NCI-H226 (cell line): ENCODE measurements at regions not wholly inside any gene's neighbourhood (a gene's known extent, or its start where the extent isn't known, plus 50 kb on each side); places are given as distances from the start of the nearest gene placed in this dataset.
"Not testable (repeated sequence)": the region's sequence is repeated elsewhere in the genome, so short reads cannot be mapped to it uniquely, and the experiment has no call there.

ENCODE experiments used
- DNase-seq: peaks from one replicate; pipeline ENCODE4 v3.0.0-alpha.2; 2015

- no peak for DNase-seq
Observed at GRCh38 chr5:112574536-112574935, 155.5 kb upstream of the EPB41L4A start.

GRCh38 chr5:112576298-112576925, 157.3 kb upstream of the EPB41L4A start:
- no peak for DNase-seq

GRCh38 chr5:112579599-112580170, 158.0 kb upstream of the APC start:
- DNase-seq: no peak

- no peak for DNase-seq
Observed at GRCh38 chr5:112581811-112582320, 155.8 kb upstream of the APC start.

- no peak for DNase-seq
Observed at GRCh38 chr5:112583166-112583565, 154.5 kb upstream of the APC start.

GRCh38 chr5:112584781-112585180, 152.9 kb upstream of the APC start:
- no peak for DNase-seq

GRCh38 chr5:112586596-112587062, 151.1 kb upstream of the APC start:
- DNase-seq: no peak

GRCh38 chr5:112590858-112591257, 146.8 kb upstream of the APC start:
- not testable (repeated sequence) for DNase-seq

- DNase-seq: no peak
Observed at GRCh38 chr5:112594095-112594850, 143.4 kb upstream of the APC start.

- no peak for DNase-seq
Observed at GRCh38 chr5:112594941-112595340, 142.7 kb upstream of the APC start.

- no peak for DNase-seq
Observed at GRCh38 chr5:112597831-112598230, 139.9 kb upstream of the APC start.

GRCh38 chr5:112600510-112600909, 137.2 kb upstream of the APC start:
- DNase-seq: not testable (repeated sequence)

- DNase-seq: no peak
Observed at GRCh38 chr5:112604732-112605630, 132.7 kb upstream of the APC start.

GRCh38 chr5:112608975-112609374, 128.7 kb upstream of the APC start:
- no peak for DNase-seq

GRCh38 chr5:112612663-112613062, 125.0 kb upstream of the APC start:
- no peak for DNase-seq

GRCh38 chr5:112614285-112614684, 123.4 kb upstream of the APC start:
- no peak for DNase-seq

- DNase-seq: no peak
Observed at GRCh38 chr5:112614986-112615385, 122.7 kb upstream of the APC start.

- no peak for DNase-seq
Observed at GRCh38 chr5:112616812-112617547, 120.7 kb upstream of the APC start.

- DNase-seq: no peak
Observed at GRCh38 chr5:112625246-112625645, 112.4 kb upstream of the APC start.

- no peak for DNase-seq
Observed at GRCh38 chr5:112625689-112626438, 111.8 kb upstream of the APC start.

- DNase-seq: no peak
Observed at GRCh38 chr5:112626715-112627114, 111.0 kb upstream of the APC start.
